Aorta (tissue), 5 donors: ENCODE measurements at regions not wholly inside any gene's neighbourhood (a gene's known extent, or its start where the extent isn't known, plus 50 kb on each side); places are given as distances from the start of the nearest gene placed in this dataset.
"Not testable (repeated sequence)": the region's sequence is repeated elsewhere in the genome, so short reads cannot be mapped to it uniquely, and the experiment has no call there.

Source experiments
- ATAC-seq: fragments of 200-7000 bp; cut with Tn5 transposase; one replicate; pipeline ENCODE4 v1.9.1; 2022; ENCODE audit warnings: moderate library complexity; ENCODE audit not compliant: low FRiP score
- DNase-seq, 2 donors: peaks; one replicate each; pipeline ENCODE4 v3.0.0-alpha.2; 2020
- H3K27ac ChIP-seq, 2 donors: one replicate each; pipeline ENCODE4 v1.5.1; 2013; ENCODE audit warnings: low read length in 2 of 2, mild to moderate bottlenecking in 2 of 2, moderate library complexity in 2 of 2, control low read depth in 1 of 2, inconsistent platforms in 1 of 2, low read depth in 1 of 2
- H3K27me3 ChIP-seq, 2 donors: one replicate each; pipeline ENCODE4 v1.6.1; 2013; ENCODE audit warnings: control low read depth in 1 of 2, low read length in 1 of 2, mild to moderate bottlenecking in 1 of 2, moderate library complexity in 1 of 2; ENCODE audit not compliant: insufficient read depth in 2 of 2, control insufficient read depth in 1 of 2
- H3K36me3 ChIP-seq, 2 donors: one replicate each; pipeline ENCODE4 v1.6.1; 2013; ENCODE audit warnings: control low read depth in 1 of 2, low read length in 1 of 2, mild to moderate bottlenecking in 1 of 2; ENCODE audit not compliant: insufficient read depth in 2 of 2, control insufficient read depth in 1 of 2
- H3K4me1 ChIP-seq, 2 donors: one replicate each; pipeline ENCODE4 v1.6.1; 2013; ENCODE audit warnings: low read length in 2 of 2, control low read depth in 1 of 2, mild to moderate bottlenecking in 1 of 2, moderate library complexity in 1 of 2; ENCODE audit not compliant: insufficient read depth in 2 of 2, control insufficient read depth in 1 of 2
- H3K4me3 ChIP-seq, 2 donors: one replicate each; pipeline ENCODE4 v1.5.1; 2013; ENCODE audit warnings: low read length in 2 of 2, control low read depth in 1 of 2, mild to moderate bottlenecking in 1 of 2
- H3K9me3 ChIP-seq: one replicate; pipeline ENCODE4 v1.6.1; 2013; ENCODE audit warnings: mild to moderate bottlenecking, low read length; ENCODE audit not compliant: control insufficient read depth
- WGBS, 2 donors: extraction: QIAGEN DNeasy Blood & Tissue Kit; methylation state at CpG; one replicate each; pipeline ENCODE4 v1.1.7; 2013; 5-methylcytosine and 5-hydroxymethylcytosine counted together
- intact Hi-C, 2 donors: fragments of 100-400 bp; cut with DNase I; formaldehyde crosslinking; loops; one replicate each; pipeline versions ENCODE4 v1.14.2 to v1.15.0; 2022
- donor health status: healthy with polysubstance abuse.
- donor health status: Bipolar disorder and iron deficiency.
- donor health status: DM: no; HTN: no; CAD: no.
- donor health status: DM: no; HTN: no; CAD: no.
- donor health status: DM: yes; HTN: yes; CAD: no.

GRCh38 chr10:8285970-8286369, 231.5 kb downstream of the GATA3 start:
- H3K4me1 ChIP-seq, H3K9me3 ChIP-seq, intact Hi-C loops, H3K27ac ChIP-seq, DNase-seq, H3K36me3 ChIP-seq, ATAC-seq, H3K4me3 ChIP-seq, H3K27me3 ChIP-seq: not testable (repeated sequence)
- WGBS, 2 donors: 83% methylated on average over 2 to 4 of the region's 4 CpGs

- Histone ChIP-seq H3K27ac (no peak overlapping the region), H3K4me1 (no peaks in the 10 kb centered on the region), H3K27me3 (no peaks in the 10 kb centered on the region), H3K9me3 (no peaks in the 10 kb centered on the region), H3K36me3 (no peaks in the 10 kb centered on the region), H3K4me3 (no peak overlapping the region)
- WGBS, 2 donors: 51 to 64% methylated on average over 9 of the region's 9 CpGs
- intact Hi-C loops: no loop called here
- no peak for DNase-seq
- ATAC-seq: no peak
Observed at GRCh38 chr10:8288600-8288999, 234.1 kb downstream of the GATA3 start.

- Histone ChIP-seq H3K4me3 (no peak overlapping the region), H3K27ac (no peak overlapping the region), H3K27me3 (no peaks in the 10 kb centered on the region), H3K9me3 (no peaks in the 10 kb centered on the region), H3K36me3 (no peaks in the 10 kb centered on the region), H3K4me1 (no peaks in the 10 kb centered on the region)
- no peak for ATAC-seq
- intact Hi-C loops: no loop called here
- WGBS, 2 donors: 57 to 63% methylated on average over 4 of the region's 4 CpGs
- no peak for DNase-seq
Observed at GRCh38 chr10:8289186-8289924, 234.9 kb downstream of the GATA3 start.

- H3K27ac ChIP-seq: no peak overlapping the region
- no peak for DNase-seq
- H3K27me3 ChIP-seq: no peaks in the 10 kb centered on the region
- intact Hi-C loops: no loop called here
- WGBS, 2 donors: 72 to 76% methylated on average over 5 of the region's 5 CpGs
- H3K9me3 ChIP-seq: no peaks in the 10 kb centered on the region
- no peaks in the 10 kb centered on the region for H3K4me1 ChIP-seq
- no peaks in the 10 kb centered on the region for H3K36me3 ChIP-seq
- ATAC-seq: no peak
- H3K4me3 ChIP-seq: no peak overlapping the region
Observed at GRCh38 chr10:8294779-8295178, 240.3 kb downstream of the GATA3 start.

- intact Hi-C loops: no loop called here
- ATAC-seq (no peak), DNase-seq (no peak)
- no peaks in the 10 kb centered on the region for H3K27me3 ChIP-seq
- no peaks in the 10 kb centered on the region for H3K4me1 ChIP-seq
- WGBS, 2 donors: 92 to 94% methylated on average over 1 of the region's 1 CpG
- no peak overlapping the region for H3K27ac ChIP-seq
- no peaks in the 10 kb centered on the region for H3K9me3 ChIP-seq
- no peak overlapping the region for H3K4me3 ChIP-seq
- H3K36me3 ChIP-seq: no peaks in the 10 kb centered on the region
Observed at GRCh38 chr10:8295311-8295710, 240.8 kb downstream of the GATA3 start.

GRCh38 chr10:8296090-8296733, 241.7 kb downstream of the GATA3 start:
- H3K27ac ChIP-seq: no peak overlapping the region
- H3K27me3 ChIP-seq: no peaks in the 10 kb centered on the region
- ATAC-seq: no peak
- H3K4me1 ChIP-seq: no peaks in the 10 kb centered on the region
- no peak for DNase-seq
- no peaks in the 10 kb centered on the region for H3K9me3 ChIP-seq
- 36 to 46% methylated on average over 22 of the region's 22 CpGs for WGBS, 2 donors
- intact Hi-C loops: no loop called here
- no peak overlapping the region for H3K4me3 ChIP-seq
- no peaks in the 10 kb centered on the region for H3K36me3 ChIP-seq

- H3K36me3 ChIP-seq: no peaks in the 10 kb centered on the region
- H3K27me3 ChIP-seq: no peaks in the 10 kb centered on the region
- ATAC-seq (no peak), DNase-seq (no peak)
- WGBS, 2 donors: 84 to 87% methylated on average over 2 of the region's 2 CpGs
- H3K9me3 ChIP-seq: no peaks in the 10 kb centered on the region
- intact Hi-C loops: no loop called here
- H3K4me1 ChIP-seq: no peaks in the 10 kb centered on the region
- no peak overlapping the region for H3K4me3 ChIP-seq
- no peak overlapping the region for H3K27ac ChIP-seq
Observed at GRCh38 chr10:8296734-8297101, 242.2 kb downstream of the GATA3 start.

GRCh38 chr10:8297107-8297506, 242.6 kb downstream of the GATA3 start:
- intact Hi-C loops: no loop called here
- Histone ChIP-seq H3K4me3 (no peak overlapping the region), H3K27me3 (no peaks in the 10 kb centered on the region), H3K27ac (no peak overlapping the region), H3K9me3 (no peaks in the 10 kb centered on the region), H3K4me1 (no peaks in the 10 kb centered on the region), H3K36me3 (no peaks in the 10 kb centered on the region)
- WGBS, 2 donors: 81 to 84% methylated on average over 2 of the region's 2 CpGs
- ATAC-seq (no peak), DNase-seq (no peak)

GRCh38 chr10:8297959-8298358, 243.5 kb downstream of the GATA3 start:
- WGBS, 2 donors: 52 to 55% methylated on average over 1 of the region's 1 CpG
- Histone ChIP-seq H3K9me3 (no peaks in the 10 kb centered on the region), H3K4me1 (no peaks in the 10 kb centered on the region), H3K27me3 (no peaks in the 10 kb centered on the region), H3K27ac (no peak overlapping the region), H3K36me3 (no peaks in the 10 kb centered on the region), H3K4me3 (no peak overlapping the region)
- DNase-seq (no peak), ATAC-seq (no peak)
- intact Hi-C loops: no loop called here
